HepG2 (cell line): ENCODE measurements at regions not wholly inside any gene's neighbourhood (a gene's known extent, or its start where the extent isn't known, plus 50 kb on each side); places are given as distances from the start of the nearest gene placed in this dataset.

Source experiments
- ATAC-seq: fragments of 200-7000 bp; cut with Tn5 transposase; 3 replicates; pipeline ENCODE4 v1.9.1; 2020; ENCODE audit warnings: mild to moderate bottlenecking, moderate library complexity
- BruUV-seq: library from RNA; stranded (reverse); fragments of 400-500 nt; replicated peaks from 2 replicates; lab custom pipeline; 2021; lab: Mats Ljungman, UMichigan
- CTCF ChIA-PET: fragments of 300-600 bp; formaldehyde crosslinking; extraction: SDS; loops from one replicate; lab custom pipeline; 2021; ENCODE audit warnings: low total read pairs, inconsistent platforms, low intra/inter-chr PET ratio; lab: Yijun Ruan, JAX
- POLR2A ChIA-PET: fragments of 350-600 bp; sonication (Branson Sonifier 250); formaldehyde crosslinking; loops from one replicate; lab custom pipeline; 2020; ENCODE audit warnings: antibody characterized with exemption, inconsistent platforms; lab: Yijun Ruan, JAX
- DNase-seq: peaks from one replicate; pipeline ENCODE4 v3.0.0-alpha.2; 2015; ENCODE audit warnings: low spot score
- FAIRE-seq: peaks from 3 replicates; lab custom pipeline; 2011; peaks lifted over from hg19 to GRCh38; lab: Jason Lieb, UNC
- H2AFZ ChIP-seq: one replicate; pipeline ENCODE4 v1.6.1; 2011; ENCODE audit warnings: low read length, inconsistent platforms
- H3K27ac ChIP-seq: fragments of 300-600 bp; 3 replicates; pipeline ENCODE4 v1.8.0; 2011; ENCODE audit warnings: mixed run types, mild to moderate bottlenecking, mixed read lengths, low read length, inconsistent platforms; ENCODE audit not compliant: insufficient read depth; ENCODE audit errors: extremely low read length
- H3K27me3 ChIP-seq, 2 experiments: fragments of 200-600 bp in 1 of 2; 2 replicates in 1 of 2; 3 replicates in 1 of 2; pipeline versions ENCODE4 v1.6.0 to v1.8.0; 2011; ENCODE audit warnings: low read length in 2 of 2, mild to moderate bottlenecking in 2 of 2, moderate library complexity in 2 of 2, inconsistent platforms in 1 of 2; ENCODE audit not compliant: insufficient read depth in 2 of 2, control insufficient read depth in 1 of 2
- H3K36me3 ChIP-seq, 2 experiments: fragments of 200-600 bp in 1 of 2; replicated peaks in 1 of 2; 2 replicates in 1 of 2; 3 replicates in 1 of 2; pipeline versions ENCODE4 v1.5.1 to v1.8.0; 2011; ENCODE audit warnings: low read length in 2 of 2, inconsistent platforms in 1 of 2; ENCODE audit not compliant: insufficient read depth in 2 of 2, control insufficient read depth in 1 of 2
- H3K4me1 ChIP-seq: 2 replicates; pipeline ENCODE4 v1.5.1; 2012; ENCODE audit warnings: low read length, inconsistent platforms; ENCODE audit not compliant: insufficient read depth
- H3K4me2 ChIP-seq: 2 replicates; pipeline ENCODE4 v1.6.0; 2011; ENCODE audit warnings: low read depth, low read length, inconsistent platforms
- H3K4me3 ChIP-seq, 3 experiments: fragments of 200-600 bp in 1 of 3; sonication (generic), shearing (Covaris generic) in 1 of 3; replicated peaks in 1 of 3; 2 replicates each; pipeline ENCODE4 v1.5.1; 2011 to 2016; ENCODE audit warnings: low read length in 3 of 3, inconsistent platforms in 2 of 3, low read depth in 2 of 3, mild to moderate bottlenecking in 2 of 3, control low read depth in 1 of 3, mixed read lengths in 1 of 3; ENCODE audit not compliant: insufficient read depth in 1 of 3
- H3K79me2 ChIP-seq: one replicate; pipeline ENCODE4 v1.6.1; 2011; ENCODE audit warnings: low read length, inconsistent platforms; ENCODE audit not compliant: insufficient read depth
- H3K9ac ChIP-seq: 2 replicates; pipeline ENCODE4 v1.6.0; 2011; ENCODE audit warnings: mild to moderate bottlenecking, low read depth, low read length, inconsistent platforms; ENCODE audit not compliant: insufficient read depth
- H3K9me3 ChIP-seq: 2 replicates; pipeline ENCODE4 v1.5.1; 2012; ENCODE audit warnings: mild to moderate bottlenecking, low read length
- H4K20me1 ChIP-seq: 2 replicates; pipeline ENCODE4 v1.6.0; 2011; ENCODE audit warnings: inconsistent platforms, mild to moderate bottlenecking, low read length, moderate library complexity; ENCODE audit not compliant: insufficient read depth
- AGO1 ChIP-seq: fragments of 200-400 bp; formaldehyde crosslinking; IDR thresholded peaks from 2 replicates; pipeline ENCODE4 v1.6.1; 2017; ENCODE audit warnings: mild to moderate bottlenecking, low read depth, low read length, moderate library complexity; ENCODE audit not compliant: poor library complexity, severe bottlenecking
- GZF1 ChIP-seq: sonication (generic); formaldehyde crosslinking; IDR thresholded peaks from 2 replicates; pipeline ENCODE4 v1.5.1; 2020; ENCODE audit warnings: mild to moderate bottlenecking, missing genetic modification reagents
- HNRNPH1 ChIP-seq: fragments of 200-400 bp; formaldehyde crosslinking; optimal IDR thresholded peaks from 2 replicates; pipeline ENCODE3; 2017; ENCODE audit warnings: mild to moderate bottlenecking, low read depth, low read length
- NBN ChIP-seq: fragments of 450-650 bp; conservative IDR thresholded peaks from 2 replicates; pipeline ENCODE4 v1.6.1; 2017
- ZFAT ChIP-seq: sonication (generic); formaldehyde crosslinking; conservative IDR thresholded peaks from 2 replicates; pipeline ENCODE4 v1.8.1; 2023; ENCODE audit warnings: missing genetic modification reagents, inconsistent platforms
- ZFX ChIP-seq: sonication (generic); formaldehyde crosslinking; IDR thresholded peaks from 2 replicates; pipeline ENCODE4 v1.4.0; 2020; ENCODE audit warnings: mild to moderate bottlenecking, low read depth, missing genetic modification reagents, moderate library complexity
- ZNF598 ChIP-seq: sonication (generic); formaldehyde crosslinking; IDR thresholded peaks from 2 replicates; pipeline ENCODE4 v1.5.1; 2020; ENCODE audit warnings: mild to moderate bottlenecking, missing genetic modification reagents, borderline replicate concordance
- ZNF746 ChIP-seq: sonication (generic); formaldehyde crosslinking; IDR thresholded peaks from 2 replicates; pipeline ENCODE4 v1.8.0; 2022; ENCODE audit warnings: mild to moderate bottlenecking, missing genetic modification reagents
- WGBS: methylation state at CpG from one replicate; pipeline ENCODE4 v1.1.6; 2017; ENCODE audit warnings: low lambda C conversion rate; 5-methylcytosine and 5-hydroxymethylcytosine counted together
- in situ Hi-C: cut with HindIII; loops from 2 replicates; pipeline ENCODE4 v1.10.0; 2017; ENCODE audit warnings: low pct_unique_long_range_greater_than_20kb; ENCODE audit not compliant: extremely low pct_ligation_motif_present
- intact Hi-C: fragments of 100-400 bp; cut with micrococcal nuclease; formaldehyde crosslinking; loops from one replicate; pipeline ENCODE4 v1.10.0; 2022; ENCODE audit not compliant: unreplicated experiment
- TF ChIP-seq, protein P1 (sequence below): sonication (generic); formaldehyde crosslinking; conservative IDR thresholded peaks from 2 replicates; pipeline ENCODE4 v1.4.0; 2020; ENCODE audit warnings: missing genetic modification reagents
- TF ChIP-seq, protein P2 (sequence below): sonication (generic); formaldehyde crosslinking; IDR thresholded peaks from 2 replicates; pipeline ENCODE4 v1.5.1; 2020; ENCODE audit warnings: missing genetic modification reagents, mild to moderate bottlenecking, borderline replicate concordance

DNA sequence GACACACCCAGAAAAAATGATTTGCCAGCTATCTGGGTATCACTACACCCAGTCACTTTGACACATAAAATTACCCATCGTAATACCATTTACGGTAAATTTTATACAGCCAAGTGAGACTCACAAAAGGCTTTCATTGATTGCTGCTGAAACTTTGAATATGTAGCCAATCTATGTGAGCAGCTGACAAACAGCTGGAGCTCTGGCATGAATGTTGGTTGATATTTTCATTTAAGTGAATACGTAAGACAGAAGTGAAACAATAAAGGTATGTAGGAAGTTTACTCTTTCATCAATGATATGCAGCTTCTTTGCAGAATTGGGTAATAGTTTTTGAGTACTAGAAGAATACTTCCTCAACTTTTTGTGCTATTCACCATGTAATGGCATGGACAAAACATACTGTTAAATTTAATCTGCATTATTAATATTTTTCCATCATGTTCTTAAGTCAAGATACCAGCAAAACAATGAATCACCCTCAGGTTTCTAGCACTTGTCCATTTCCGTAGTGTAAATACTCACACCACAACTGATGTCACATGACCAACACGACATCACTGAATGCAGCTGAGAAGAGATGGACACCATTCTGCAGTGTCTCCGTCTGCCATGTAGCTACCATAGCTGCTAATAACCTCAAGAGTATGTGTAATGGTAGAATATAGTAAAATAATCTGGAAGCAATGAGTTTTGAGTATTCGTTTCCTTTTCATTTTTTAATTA is 205.9 kb upstream of the HES1 start (continued):
- no peak for TF ChIP-seq ZFX (CRISPR knock-in tag)

DNA sequence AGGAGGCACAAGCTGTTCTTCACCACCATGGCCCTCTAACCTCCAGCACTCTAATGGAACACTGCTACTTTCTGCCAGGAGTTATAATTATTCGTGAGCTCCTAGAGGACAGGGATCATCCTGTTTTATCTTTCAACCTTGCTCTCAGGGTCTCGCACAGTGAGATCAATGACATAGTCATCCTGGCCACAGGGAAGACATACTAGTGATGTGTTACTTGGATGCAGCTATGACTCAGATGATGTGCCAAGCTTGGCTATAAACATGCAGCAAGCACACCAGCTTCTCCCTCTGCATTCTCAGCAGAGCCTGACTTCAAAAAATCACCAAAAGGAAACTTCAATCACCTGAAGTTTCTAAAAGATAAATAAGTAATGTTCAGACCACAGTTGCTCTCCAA is 203.8 kb upstream of the HES1 start:
- Histone ChIP-seq H3K4me3 (no peak overlapping the region), H2AFZ (no peak overlapping the region), H3K9me3 (no peaks in the 10 kb centered on the region), H3K36me3 (no peaks in the 10 kb centered on the region), H3K27me3 (peaks cover 0 to 7% of the 10 kb centered on the region in 2 experiments; a peak in 1 of 5 replicates), H3K4me1 (no peaks in the 10 kb centered on the region), H3K79me2 (no peaks in the 10 kb centered on the region), H4K20me1 (no peaks in the 10 kb centered on the region), H3K4me2 (no peak overlapping the region), H3K9ac (no peak overlapping the region), H3K27ac (no peak overlapping the region)
- ChIA-PET POLR2A (no interaction called here), CTCF (no interaction called here)
- no TSS peak for BruUV-seq
- TF ChIP-seq ZFAT (CRISPR knock-in tag): no peak
- no peak for TF ChIP-seq AGO1
- no peak for ATAC-seq
- DNase-seq: no peak
- in situ Hi-C loops: no loop called here
- 5% methylated on average over 2 of the region's 2 CpGs for WGBS
- no peak for FAIRE-seq
- intact Hi-C loops: no loop called here

DNA sequence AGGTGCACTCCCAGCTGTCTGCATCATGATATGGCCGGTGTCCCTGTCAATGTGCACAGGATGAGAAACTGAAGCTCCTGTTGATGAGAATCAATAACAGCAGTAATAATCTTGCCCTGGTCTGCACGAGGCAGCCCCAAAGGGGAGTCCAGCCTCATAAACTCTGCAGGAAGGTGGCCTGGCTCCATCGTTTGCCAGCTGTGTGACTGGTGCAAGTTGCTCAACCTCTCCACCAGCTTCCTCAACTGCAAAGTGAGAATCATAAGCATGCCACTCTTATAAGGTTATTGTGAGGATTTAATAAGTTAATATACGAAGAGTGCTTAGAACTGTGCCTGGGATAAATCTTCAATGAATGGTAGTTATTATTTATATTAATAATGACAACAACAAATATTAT is 203.4 kb upstream of the HES1 start:
- intact Hi-C loops: no loop called here
- BruUV-seq: no TSS peak
- TF ChIP-seq ZNF746 (CRISPR knock-in tag): no peak
- TF ChIP-seq ZNF598: no peak
- TF ChIP-seq, protein P1, sequence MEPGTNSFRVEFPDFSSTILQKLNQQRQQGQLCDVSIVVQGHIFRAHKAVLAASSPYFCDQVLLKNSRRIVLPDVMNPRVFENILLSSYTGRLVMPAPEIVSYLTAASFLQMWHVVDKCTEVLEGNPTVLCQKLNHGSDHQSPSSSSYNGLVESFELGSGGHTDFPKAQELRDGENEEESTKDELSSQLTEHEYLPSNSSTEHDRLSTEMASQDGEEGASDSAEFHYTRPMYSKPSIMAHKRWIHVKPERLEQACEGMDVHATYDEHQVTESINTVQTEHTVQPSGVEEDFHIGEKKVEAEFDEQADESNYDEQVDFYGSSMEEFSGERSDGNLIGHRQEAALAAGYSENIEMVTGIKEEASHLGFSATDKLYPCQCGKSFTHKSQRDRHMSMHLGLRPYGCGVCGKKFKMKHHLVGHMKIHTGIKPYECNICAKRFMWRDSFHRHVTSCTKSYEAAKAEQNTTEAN (CRISPR knock-in tag): no peak
- TF ChIP-seq, protein P2, sequence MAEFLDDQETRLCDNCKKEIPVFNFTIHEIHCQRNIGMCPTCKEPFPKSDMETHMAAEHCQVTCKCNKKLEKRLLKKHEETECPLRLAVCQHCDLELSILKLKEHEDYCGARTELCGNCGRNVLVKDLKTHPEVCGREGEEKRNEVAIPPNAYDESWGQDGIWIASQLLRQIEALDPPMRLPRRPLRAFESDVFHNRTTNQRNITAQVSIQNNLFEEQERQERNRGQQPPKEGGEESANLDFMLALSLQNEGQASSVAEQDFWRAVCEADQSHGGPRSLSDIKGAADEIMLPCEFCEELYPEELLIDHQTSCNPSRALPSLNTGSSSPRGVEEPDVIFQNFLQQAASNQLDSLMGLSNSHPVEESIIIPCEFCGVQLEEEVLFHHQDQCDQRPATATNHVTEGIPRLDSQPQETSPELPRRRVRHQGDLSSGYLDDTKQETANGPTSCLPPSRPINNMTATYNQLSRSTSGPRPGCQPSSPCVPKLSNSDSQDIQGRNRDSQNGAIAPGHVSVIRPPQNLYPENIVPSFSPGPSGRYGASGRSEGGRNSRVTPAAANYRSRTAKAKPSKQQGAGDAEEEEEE (CRISPR knock-in tag): no peak
- no peak for TF ChIP-seq NBN
- no peak for TF ChIP-seq GZF1 (CRISPR knock-in tag)
- no peak for TF ChIP-seq HNRNPH1

More for the DNA sequence above, 203.4 kb upstream of the HES1 start:
- H3K27me3 ChIP-seq: peaks cover 0 to 7% of the 10 kb centered on the region in 2 experiments; a peak in 1 of 5 replicates
- no peak overlapping the region for H2AFZ ChIP-seq
- no peak overlapping the region for H3K4me2 ChIP-seq
- no peak overlapping the region for H3K4me3 ChIP-seq
- CTCF ChIA-PET: no interaction called here
- no peaks in the 10 kb centered on the region for H3K79me2 ChIP-seq
- no peaks in the 10 kb centered on the region for H3K4me1 ChIP-seq
- in situ Hi-C loops: no loop called here
- no peaks in the 10 kb centered on the region for H3K9me3 ChIP-seq
- POLR2A ChIA-PET: no interaction called here
- no peaks in the 10 kb centered on the region for H4K20me1 ChIP-seq
- no peak overlapping the region for H3K27ac ChIP-seq
- no peak for ATAC-seq
- 13% methylated on average over 4 of the region's 4 CpGs for WGBS
- no peak for DNase-seq
- no peak overlapping the region for H3K9ac ChIP-seq
- FAIRE-seq: no peak
- no peaks in the 10 kb centered on the region for H3K36me3 ChIP-seq
